AG04449 (cell line): ENCODE measurements at regions not wholly inside any gene's neighbourhood (a gene's known extent, or its start where the extent isn't known, plus 50 kb on each side); places are given as distances from the start of the nearest gene placed in this dataset.

ENCODE experiments used
- CTCF ChIA-PET: fragments of 350-600 bp; formaldehyde crosslinking; extraction: SDS; loops from one replicate; lab custom pipeline; 2021; ENCODE audit warnings: antibody characterized with exemption; lab: Yijun Ruan, JAX
- POLR2A ChIA-PET: fragments of 400-600, 350-600 bp; formaldehyde crosslinking; extraction: SDS; loops from one replicate; lab custom pipeline; 2020; ENCODE audit warnings: antibody characterized with exemption, inconsistent platforms; lab: Yijun Ruan, JAX
- DNase-seq: peaks from one replicate; pipeline ENCODE4 v3.0.0-alpha.2; 2010; ENCODE audit warnings: low read depth, low spot score
- H3K4me3 ChIP-seq: 2 replicates; pipeline ENCODE4 v1.5.1; 2011; ENCODE audit warnings: low read depth, mild to moderate bottlenecking, control low read depth, low read length
- CTCF ChIP-seq: IDR thresholded peaks from one replicate; pipeline ENCODE4 v1.5.1; 2011; ENCODE audit warnings: mild to moderate bottlenecking, moderate library complexity, low read length, control low read depth, inconsistent platforms; ENCODE audit not compliant: insufficient read depth; ENCODE audit errors: missing control alignments

GRCh38 chr10:8768852-8769251 is 714.4 kb downstream of the GATA3 start:
- POLR2A ChIA-PET = no interaction called here

GRCh38 chr10:8776926-8777622 is 722.6 kb downstream of the GATA3 start:
- POLR2A ChIA-PET = no interaction called here
- no peak for TF ChIP-seq CTCF
- CTCF ChIA-PET = no interaction called here
- no peak overlapping the region for H3K4me3 ChIP-seq
- DNase-seq = no peak

More at GRCh38 chr10:8768852-8769251, 714.4 kb downstream of the GATA3 start:
- TF ChIP-seq CTCF = no peak
- CTCF ChIA-PET = no interaction called here
- no peak overlapping the region for H3K4me3 ChIP-seq
- DNase-seq = no peak

- H3K4me3 ChIP-seq = no peak overlapping the region
- ChIA-PET POLR2A (no interaction called here), CTCF (no interaction called here)
- DNase-seq = no peak
- no peak for TF ChIP-seq CTCF
These were observed 724.2 kb downstream of the GATA3 start for GRCh38 chr10:8778713-8779112.

GRCh38 chr10:8787649-8788048 is 733.2 kb downstream of the GATA3 start:
- POLR2A ChIA-PET = no interaction called here
- no peak for TF ChIP-seq CTCF
- no peak for DNase-seq
- H3K4me3 ChIP-seq = no peak overlapping the region
- CTCF ChIA-PET = no interaction called here

- no peak for TF ChIP-seq CTCF
- ChIA-PET CTCF (no interaction called here), POLR2A (no interaction called here)
- DNase-seq = no peak
- no peak overlapping the region for H3K4me3 ChIP-seq
These were observed 735.9 kb downstream of the GATA3 start for GRCh38 chr10:8790390-8790789.

GRCh38 chr10:8794860-8795259 is 740.4 kb downstream of the GATA3 start:
- no peak for DNase-seq
- POLR2A ChIA-PET = no interaction called here
- no peak overlapping the region for H3K4me3 ChIP-seq
- CTCF ChIA-PET = no interaction called here
- TF ChIP-seq CTCF = no peak
